CD8-positive, alpha-beta memory T cell (primary cell): ENCODE measurements at regions not wholly inside any gene's neighbourhood (a gene's known extent, or its start where the extent isn't known, plus 50 kb on each side); places are given as distances from the start of the nearest gene placed in this dataset.

Experiments
- CTCF ChIA-PET: fragments of 350-600 bp; sonication (Branson Sonifier 250); formaldehyde crosslinking; loops from one replicate; lab custom pipeline; 2021; ENCODE audit warnings: antibody characterized with exemption; lab: Charles Lee
- POLR2A ChIA-PET: fragments of 350-600 bp; sonication (Branson Sonifier 250); formaldehyde crosslinking; loops from one replicate; lab custom pipeline; 2021; ENCODE audit warnings: antibody characterized with exemption; lab: Charles Lee
- DNase-seq, 5 donors: peaks; one replicate each; pipeline versions ENCODE4 v3.0.0 to v3.0.0-alpha.2; 2020 to 2022; ENCODE audit warnings: mixed read lengths in 1 of 5
- H3K27ac ChIP-seq: one replicate; pipeline ENCODE4 v1.7.0; 2013; ENCODE audit warnings: low read depth, mild to moderate bottlenecking, low read length, moderate library complexity
- H3K27me3 ChIP-seq: 2 replicates; pipeline ENCODE4 v1.7.0; 2013; ENCODE audit warnings: low read length, mild to moderate bottlenecking; ENCODE audit not compliant: insufficient read depth, poor library complexity, severe bottlenecking
- H3K36me3 ChIP-seq: 2 replicates; pipeline ENCODE4 v1.7.0; 2013; ENCODE audit warnings: mild to moderate bottlenecking, low read length, moderate library complexity; ENCODE audit not compliant: insufficient read depth
- H3K4me1 ChIP-seq: 2 replicates; pipeline ENCODE4 v1.7.0; 2013; ENCODE audit warnings: mild to moderate bottlenecking, low read length, moderate library complexity; ENCODE audit not compliant: insufficient read depth
- H3K4me3 ChIP-seq: 2 replicates; pipeline ENCODE4 v1.7.0; 2013; ENCODE audit warnings: mild to moderate bottlenecking, low read length
- H3K9me3 ChIP-seq: 2 replicates; pipeline ENCODE4 v1.7.0; 2013; ENCODE audit warnings: mild to moderate bottlenecking, low read length
- H3K27ac Mint-ChIP-seq, 8 donors: one replicate each; pipeline ENCODE4 v1.8.0; 2020 to 2021; ENCODE audit warnings: mixed read lengths in 8 of 8, mild to moderate bottlenecking in 6 of 8, inconsistent platforms in 3 of 8, moderate library complexity in 3 of 8
- H3K27me3 Mint-ChIP-seq, 2 donors: one replicate each; pipeline ENCODE4 v1.8.0; 2020 to 2021; ENCODE audit warnings: mixed read lengths in 2 of 2, mild to moderate bottlenecking in 1 of 2, moderate library complexity in 1 of 2
- H3K36me3 Mint-ChIP-seq, 3 donors: one replicate each; pipeline ENCODE4 v1.8.0; 2020 to 2021; ENCODE audit warnings: mixed read lengths in 3 of 3, inconsistent platforms in 1 of 3, mild to moderate bottlenecking in 1 of 3
- H3K4me1 Mint-ChIP-seq, 3 donors: one replicate each; pipeline ENCODE4 v1.8.0; 2020 to 2021; ENCODE audit warnings: mixed read lengths in 3 of 3, inconsistent platforms in 1 of 3, mild to moderate bottlenecking in 1 of 3
- H3K4me3 Mint-ChIP-seq, 7 donors: one replicate each; pipeline ENCODE4 v1.8.0; 2020 to 2021; ENCODE audit warnings: mixed read lengths in 7 of 7, mild to moderate bottlenecking in 6 of 7, moderate library complexity in 4 of 7, inconsistent platforms in 2 of 7
- H3K9me3 Mint-ChIP-seq, 5 donors: one replicate each; pipeline ENCODE4 v1.8.0; 2020 to 2022; ENCODE audit warnings: mixed read lengths in 5 of 5, mild to moderate bottlenecking in 3 of 5, moderate library complexity in 2 of 5, inconsistent platforms in 1 of 5

DNA sequence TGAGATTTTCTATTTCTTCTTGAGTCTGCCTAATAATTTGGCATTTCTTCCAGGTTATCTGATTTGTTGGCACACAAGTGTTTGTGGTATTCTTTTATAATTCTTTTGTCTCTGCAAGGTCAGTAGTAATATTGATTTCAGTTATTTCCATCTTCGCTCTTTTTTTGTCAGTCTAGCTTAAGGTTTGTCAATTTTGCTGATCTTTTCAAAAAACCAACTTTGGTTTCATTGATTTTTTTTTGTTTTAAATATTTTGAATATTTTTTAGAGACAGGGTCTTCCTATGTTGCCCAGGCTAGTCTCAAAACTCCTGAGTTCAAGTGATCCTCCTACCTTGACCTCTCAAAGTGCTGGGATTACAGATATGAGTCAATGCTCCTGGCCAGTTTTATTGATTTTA is 162.8 kb downstream of the BARX1 start:
- H3K27ac Mint-ChIP-seq: no peak overlapping the region
- no peak overlapping the region for H3K4me3 Mint-ChIP-seq
- ChIA-PET CTCF (no interaction called here), POLR2A (no interaction called here)
- Histone ChIP-seq H3K4me1 (no peaks in the 10 kb centered on the region), H3K4me3 (no peak overlapping the region), H3K27ac (no peak overlapping the region), H3K27me3 (no peaks in the 10 kb centered on the region), H3K9me3 (no peaks in the 10 kb centered on the region), H3K36me3 (no peaks in the 10 kb centered on the region)
- no peaks in the 10 kb centered on the region for H3K4me1 Mint-ChIP-seq
- DNase-seq: no peak
- H3K36me3 Mint-ChIP-seq: no peaks in the 10 kb centered on the region
- H3K27me3 Mint-ChIP-seq: peaks cover 2 to 41% of the 10 kb centered on the region in 2 donors
- peaks cover 0 to 9% (median 3%) of the 10 kb centered on the region in 5 donors for H3K9me3 Mint-ChIP-seq

DNA sequence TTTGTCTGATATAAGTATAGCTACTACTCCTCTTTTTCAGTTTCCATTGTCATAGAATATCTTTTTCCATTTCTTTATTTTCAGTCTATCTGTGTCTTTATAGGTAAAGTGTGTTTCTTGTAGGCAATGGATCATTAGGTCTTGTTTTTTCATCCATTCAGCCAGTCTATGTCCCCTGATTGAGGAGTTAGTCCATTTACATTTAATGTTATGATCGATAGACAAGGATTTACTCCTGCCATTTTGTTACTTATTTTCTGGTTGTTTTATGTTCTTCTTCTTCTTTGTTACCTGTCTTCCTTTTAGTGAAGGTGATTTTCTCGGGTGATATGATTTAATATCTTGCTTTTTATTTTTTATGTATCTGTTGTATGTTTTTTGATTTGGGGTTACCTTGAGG is 169.0 kb downstream of the BARX1 start:
- Histone ChIP-seq H3K4me1 (no peaks in the 10 kb centered on the region), H3K9me3 (no peaks in the 10 kb centered on the region), H3K27me3 (no peaks in the 10 kb centered on the region), H3K36me3 (no peaks in the 10 kb centered on the region), H3K27ac (no peak overlapping the region), H3K4me3 (no peak overlapping the region)
- ChIA-PET CTCF (no interaction called here), POLR2A (no interaction called here)
- DNase-seq: no peak
- Mint-ChIP-seq H3K4me1 (no peaks in the 10 kb centered on the region), H3K27me3 (peaks cover 7 to 39% of the 10 kb centered on the region in 2 donors), H3K27ac (no peak overlapping the region), H3K36me3 (no peaks in the 10 kb centered on the region), H3K4me3 (no peak overlapping the region), H3K9me3 (peaks cover 7 to 18% (median 15%) of the 10 kb centered on the region in 5 donors)

DNA sequence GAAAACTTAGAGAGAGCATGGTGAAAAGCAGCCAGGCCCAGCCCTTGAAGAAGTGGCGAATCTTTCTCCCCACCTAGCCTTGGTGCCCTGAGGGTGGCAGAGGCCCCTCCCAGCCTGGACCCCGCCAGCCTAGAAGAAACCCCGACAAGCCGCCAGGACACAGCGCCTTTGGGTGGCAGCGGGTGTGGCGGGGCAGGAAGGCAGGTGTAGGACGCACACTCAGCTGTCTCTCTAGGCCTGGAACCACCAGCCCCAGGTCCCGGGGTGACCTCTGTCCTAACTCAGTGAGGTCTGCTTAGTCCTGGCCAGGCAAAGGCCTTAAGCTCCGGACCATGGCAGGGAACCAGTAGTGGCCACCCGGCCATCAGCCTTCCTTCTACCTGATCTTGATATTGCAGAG is 178.3 kb downstream of the BARX1 start:
- no peak overlapping the region for H3K27ac Mint-ChIP-seq
- DNase-seq: no peak
- Histone ChIP-seq H3K4me1 (no peaks in the 10 kb centered on the region), H3K27ac (no peak overlapping the region), H3K36me3 (no peaks in the 10 kb centered on the region), H3K27me3 (no peaks in the 10 kb centered on the region), H3K9me3 (no peaks in the 10 kb centered on the region), H3K4me3 (no peak overlapping the region)
- H3K9me3 Mint-ChIP-seq: no peaks in the 10 kb centered on the region
- H3K4me3 Mint-ChIP-seq: no peak overlapping the region
- no peaks in the 10 kb centered on the region for H3K4me1 Mint-ChIP-seq
- H3K36me3 Mint-ChIP-seq: no peaks in the 10 kb centered on the region
- ChIA-PET POLR2A (no interaction called here), CTCF (no interaction called here)
- H3K27me3 Mint-ChIP-seq: peaks cover 7 to 13% of the 10 kb centered on the region in 2 donors

DNA sequence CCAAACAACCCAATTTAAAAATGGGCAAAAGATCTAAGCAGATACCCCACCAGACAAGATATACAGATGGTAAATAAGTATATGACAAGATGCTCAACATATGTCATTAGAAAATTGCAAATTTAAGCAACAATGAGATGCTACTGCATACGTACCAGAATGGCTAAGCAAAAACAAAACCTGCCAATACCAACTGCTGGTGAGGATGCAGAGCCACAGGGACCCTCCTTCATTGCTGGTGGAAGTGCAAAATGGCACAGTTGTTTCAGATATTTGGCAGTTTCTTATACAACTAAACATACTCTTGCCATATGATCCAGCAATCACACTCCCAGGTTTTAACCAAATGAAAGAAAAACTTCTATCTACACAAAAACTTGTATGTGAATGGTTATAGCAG is 178.9 kb downstream of the BARX1 start:
- Mint-ChIP-seq H3K36me3 (no peaks in the 10 kb centered on the region), H3K27ac (no peak overlapping the region), H3K9me3 (no peaks in the 10 kb centered on the region), H3K4me3 (no peak overlapping the region), H3K27me3 (peaks cover 7 to 14% of the 10 kb centered on the region in 2 donors), H3K4me1 (no peaks in the 10 kb centered on the region)
- no peak overlapping the region for H3K4me3 ChIP-seq
- H3K4me1 ChIP-seq: no peaks in the 10 kb centered on the region
- H3K27me3 ChIP-seq: no peaks in the 10 kb centered on the region
- H3K27ac ChIP-seq: no peak overlapping the region
- CTCF ChIA-PET: no interaction called here
- POLR2A ChIA-PET: no interaction called here
- no peak for DNase-seq
- no peaks in the 10 kb centered on the region for H3K36me3 ChIP-seq
- no peaks in the 10 kb centered on the region for H3K9me3 ChIP-seq

DNA sequence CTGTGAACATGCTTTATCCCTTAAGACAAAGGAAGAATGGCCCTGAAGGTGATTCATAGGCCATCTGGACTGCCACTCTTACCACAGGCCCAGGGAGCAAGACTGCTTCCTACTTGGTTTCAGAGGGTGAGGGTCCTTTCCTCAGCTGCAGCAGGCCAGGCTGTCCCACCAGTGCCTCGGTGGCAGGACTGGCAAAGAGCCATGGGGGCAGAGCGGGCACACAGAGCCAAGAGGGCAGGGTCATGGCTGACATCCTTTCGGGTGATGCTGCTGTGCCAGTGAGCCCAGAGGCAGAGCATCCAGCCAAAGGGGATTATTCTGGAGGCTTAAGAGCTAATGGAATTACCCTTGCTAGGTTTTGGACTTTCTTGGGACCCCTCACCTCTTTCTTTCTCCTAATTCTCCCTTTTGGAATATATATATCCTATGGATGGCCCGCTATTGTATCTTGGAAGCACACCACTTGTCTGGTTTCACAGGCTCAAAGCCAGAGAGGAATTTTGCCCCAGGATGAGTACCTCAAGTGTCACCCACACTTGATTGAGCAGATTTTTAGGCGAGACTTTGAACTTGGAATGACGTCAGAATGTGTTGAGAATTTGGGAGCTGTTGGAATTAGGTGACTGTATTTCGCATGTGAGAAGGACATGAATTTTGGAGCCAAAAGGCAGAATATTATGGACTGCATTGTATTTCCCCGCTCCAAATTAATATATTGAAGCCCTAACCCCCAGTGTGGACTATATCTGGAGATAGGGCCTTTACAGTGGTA is 180.6 kb downstream of the BARX1 start:
- POLR2A ChIA-PET: no interaction called here

DNA sequence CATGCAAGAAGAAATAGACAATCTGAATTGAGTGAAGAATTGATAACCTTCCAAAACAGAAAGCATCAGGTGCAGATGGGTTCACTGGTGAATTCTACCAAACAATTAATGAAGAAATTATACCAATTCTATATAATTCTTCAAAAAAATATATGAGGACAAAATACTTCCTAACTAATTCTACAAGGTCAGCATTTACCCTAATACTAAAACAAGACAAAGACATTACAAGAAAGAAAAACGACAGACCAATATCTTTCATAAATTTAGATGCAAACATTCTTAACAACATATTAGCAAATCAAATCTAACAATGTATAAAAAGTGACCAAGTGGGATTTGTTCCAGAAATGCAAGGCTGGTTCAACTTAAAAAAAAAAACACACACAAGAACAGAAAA is 183.9 kb downstream of the BARX1 start:
- Histone ChIP-seq H3K36me3 (no peaks in the 10 kb centered on the region), H3K9me3 (no peaks in the 10 kb centered on the region), H3K27ac (no peak overlapping the region), H3K4me1 (no peaks in the 10 kb centered on the region), H3K4me3 (no peak overlapping the region), H3K27me3 (no peaks in the 10 kb centered on the region)
- no peak overlapping the region for H3K4me3 Mint-ChIP-seq
- H3K27me3 Mint-ChIP-seq: peaks cover 9 to 26% of the 10 kb centered on the region in 2 donors
- POLR2A ChIA-PET: no interaction called here
- CTCF ChIA-PET: no interaction called here
- peaks cover 0 to 3% (median 0%) of the 10 kb centered on the region in 3 donors for H3K36me3 Mint-ChIP-seq
- H3K9me3 Mint-ChIP-seq: peaks cover 1 to 11% (median 3%) of the 10 kb centered on the region in 5 donors
- DNase-seq: no peak
- no peak overlapping the region for H3K27ac Mint-ChIP-seq
- H3K4me1 Mint-ChIP-seq: no peaks in the 10 kb centered on the region

More for the DNA sequence above, 180.6 kb downstream of the BARX1 start:
- no peak for DNase-seq
- Mint-ChIP-seq H3K4me1 (no peaks in the 10 kb centered on the region), H3K9me3 (peaks cover 0 to 10% (median 0%) of the 10 kb centered on the region in 5 donors), H3K36me3 (no peaks in the 10 kb centered on the region), H3K4me3 (no peak overlapping the region), H3K27me3 (peaks cover 7 to 11% of the 10 kb centered on the region in 2 donors), H3K27ac (no peak overlapping the region)
- CTCF ChIA-PET: no interaction called here
- Histone ChIP-seq H3K9me3 (no peaks in the 10 kb centered on the region), H3K27me3 (no peaks in the 10 kb centered on the region), H3K36me3 (no peaks in the 10 kb centered on the region), H3K4me3 (no peak overlapping the region), H3K4me1 (no peaks in the 10 kb centered on the region), H3K27ac (no peak overlapping the region)

DNA sequence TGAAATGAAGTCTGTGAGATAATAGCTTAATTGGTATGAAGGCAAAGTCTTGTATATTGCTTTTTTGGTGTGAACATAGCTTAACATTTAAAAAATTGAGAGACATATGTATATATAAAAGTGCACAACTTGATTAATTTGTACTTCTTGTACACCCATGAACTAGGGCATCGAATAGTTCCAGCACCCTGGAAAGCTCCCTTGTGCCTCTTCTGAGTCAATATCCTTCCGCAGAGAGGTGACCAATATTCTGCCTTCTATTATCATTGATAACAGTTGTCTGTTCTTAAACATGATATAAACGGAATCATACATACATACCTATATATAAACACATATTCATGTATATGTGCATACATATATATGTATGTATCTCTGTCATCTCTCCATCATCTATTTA is 185.4 kb downstream of the PHF2 start:
- no peak overlapping the region for H3K4me3 ChIP-seq
- Mint-ChIP-seq H3K4me3 (no peak overlapping the region), H3K4me1 (no peaks in the 10 kb centered on the region), H3K27me3 (peaks cover 16 to 36% of the 10 kb centered on the region in 2 donors), H3K27ac (no peak overlapping the region), H3K9me3 (peaks cover 7 to 19% (median 16%) of the 10 kb centered on the region in 5 donors), H3K36me3 (no peaks in the 10 kb centered on the region)
- DNase-seq: no peak
- CTCF ChIA-PET: no interaction called here
- POLR2A ChIA-PET: no interaction called here
- H3K9me3 ChIP-seq: no peaks in the 10 kb centered on the region
- no peaks in the 10 kb centered on the region for H3K27me3 ChIP-seq
- H3K4me1 ChIP-seq: no peaks in the 10 kb centered on the region
- no peak overlapping the region for H3K27ac ChIP-seq
- H3K36me3 ChIP-seq: no peaks in the 10 kb centered on the region

DNA sequence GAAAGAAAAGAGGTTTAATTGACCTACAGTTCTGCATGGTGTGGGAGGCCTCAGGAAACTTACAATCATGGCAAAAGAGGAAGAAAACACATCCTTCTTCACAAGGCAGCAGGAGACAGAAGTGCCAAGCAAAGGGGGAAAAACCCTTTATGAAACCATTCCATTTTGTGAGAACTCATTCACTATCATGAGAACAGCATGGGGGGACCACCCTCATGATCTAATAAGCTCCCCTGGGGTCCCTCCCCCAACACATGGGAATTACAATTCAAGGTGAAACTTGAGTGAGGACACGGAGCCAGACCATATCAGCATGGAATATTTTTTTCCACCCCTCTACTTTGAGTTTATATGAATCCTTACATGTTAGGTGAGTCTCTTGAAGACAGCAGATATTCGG is 173.7 kb downstream of the PHF2 start:
- H3K27me3 ChIP-seq: no peaks in the 10 kb centered on the region
- no peak overlapping the region for H3K4me3 ChIP-seq
- CTCF ChIA-PET: no interaction called here
- Mint-ChIP-seq H3K4me3 (no peak overlapping the region), H3K27ac (no peak overlapping the region), H3K9me3 (peaks cover 39 to 76% (median 64%) of the 10 kb centered on the region in 5 donors), H3K36me3 (peaks cover 0 to 7% (median 2%) of the 10 kb centered on the region in 3 donors), H3K27me3 (peaks cover 8 to 47% of the 10 kb centered on the region in 2 donors), H3K4me1 (no peaks in the 10 kb centered on the region)
- H3K36me3 ChIP-seq: no peaks in the 10 kb centered on the region
- H3K27ac ChIP-seq: no peak overlapping the region
- POLR2A ChIA-PET: no interaction called here
- DNase-seq: no peak
- no peaks in the 10 kb centered on the region for H3K4me1 ChIP-seq
- H3K9me3 ChIP-seq: peaks cover 18% of the 10 kb centered on the region
